Suprapubic skin (tissue), 4 donors: ENCODE measurements at regions not wholly inside any gene's neighbourhood (a gene's known extent, or its start where the extent isn't known, plus 50 kb on each side); places are given as distances from the start of the nearest gene placed in this dataset.

ENCODE experiments used
- POLR2A ChIP-seq, 2 donors: fragments of 450-650 bp; IDR thresholded peaks; one replicate each; pipeline ENCODE4 v1.6.1; 2017; ENCODE audit warnings: antibody characterized with exemption in 2 of 2, mild to moderate bottlenecking in 2 of 2, moderate library complexity in 2 of 2
- POLR2AphosphoS5 ChIP-seq, 3 donors: sonication (generic); formaldehyde crosslinking; IDR thresholded peaks; one replicate each; pipeline ENCODE4 v1.6.1; 2017; ENCODE audit warnings: antibody characterized with exemption in 3 of 3
- TF ChIP-seq, protein P1 (sequence below), 2 donors: fragments of 200-600 bp in 1 of 2; fragments of 450-650 bp in 1 of 2; sonication (generic) in 1 of 2; IDR thresholded peaks; one replicate each; pipeline ENCODE4 v1.5.1; 2016 to 2019; ENCODE audit warnings: antibody characterized with exemption in 2 of 2, mild to moderate bottlenecking in 1 of 2, moderate library complexity in 1 of 2

DNA sequence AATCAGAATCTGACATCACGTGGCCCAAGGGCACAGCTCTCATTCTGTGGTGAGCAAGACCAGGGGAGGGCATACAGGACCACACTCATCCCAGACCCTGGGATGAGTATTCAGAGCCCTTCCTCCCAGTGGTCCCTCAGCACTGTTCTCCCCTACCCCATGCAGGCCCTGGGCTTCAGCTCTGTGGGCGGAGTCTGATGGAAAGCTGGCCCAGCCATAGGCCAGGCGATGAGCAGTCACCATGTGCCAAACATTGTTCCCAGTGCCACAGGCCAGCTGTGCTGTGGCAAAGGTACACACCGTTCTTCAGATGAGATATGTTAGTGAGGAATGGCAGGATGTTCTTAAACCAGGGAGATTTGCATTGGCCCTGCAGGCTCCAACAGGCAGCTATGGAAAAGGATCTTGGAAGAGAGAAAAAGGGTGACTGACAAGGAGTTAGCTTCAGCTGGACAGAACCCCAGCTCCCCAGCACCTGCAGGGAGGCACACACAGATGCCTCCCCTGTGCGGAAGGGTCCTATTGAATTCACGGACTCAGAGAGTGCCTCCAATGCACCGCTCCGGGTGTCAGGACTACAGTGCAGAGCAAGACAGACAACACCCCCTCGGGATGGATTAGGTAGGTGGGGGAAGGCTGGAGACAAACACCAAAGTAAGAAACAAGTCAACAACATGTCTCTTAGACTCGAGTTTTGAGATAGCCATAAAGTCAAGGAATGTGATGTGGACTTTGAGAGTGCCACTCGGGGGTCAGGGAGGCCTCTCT lies 596.0 kb upstream of the MGMT start:
- TF ChIP-seq, protein P1, sequence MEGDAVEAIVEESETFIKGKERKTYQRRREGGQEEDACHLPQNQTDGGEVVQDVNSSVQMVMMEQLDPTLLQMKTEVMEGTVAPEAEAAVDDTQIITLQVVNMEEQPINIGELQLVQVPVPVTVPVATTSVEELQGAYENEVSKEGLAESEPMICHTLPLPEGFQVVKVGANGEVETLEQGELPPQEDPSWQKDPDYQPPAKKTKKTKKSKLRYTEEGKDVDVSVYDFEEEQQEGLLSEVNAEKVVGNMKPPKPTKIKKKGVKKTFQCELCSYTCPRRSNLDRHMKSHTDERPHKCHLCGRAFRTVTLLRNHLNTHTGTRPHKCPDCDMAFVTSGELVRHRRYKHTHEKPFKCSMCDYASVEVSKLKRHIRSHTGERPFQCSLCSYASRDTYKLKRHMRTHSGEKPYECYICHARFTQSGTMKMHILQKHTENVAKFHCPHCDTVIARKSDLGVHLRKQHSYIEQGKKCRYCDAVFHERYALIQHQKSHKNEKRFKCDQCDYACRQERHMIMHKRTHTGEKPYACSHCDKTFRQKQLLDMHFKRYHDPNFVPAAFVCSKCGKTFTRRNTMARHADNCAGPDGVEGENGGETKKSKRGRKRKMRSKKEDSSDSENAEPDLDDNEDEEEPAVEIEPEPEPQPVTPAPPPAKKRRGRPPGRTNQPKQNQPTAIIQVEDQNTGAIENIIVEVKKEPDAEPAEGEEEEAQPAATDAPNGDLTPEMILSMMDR (IDR thresholded peaks at IDR 0.05): no peak
- TF ChIP-seq POLR2AphosphoS5 (IDR thresholded peaks at IDR 0.05) (no peak), POLR2A (IDR thresholded peaks at IDR 0.05) (no peak)
